ENCODE measurements at regions not wholly inside any gene's neighbourhood (a gene's known extent, or its start where the extent isn't known, plus 50 kb on each side); places are given as distances from the start of the nearest gene placed in this dataset.
"Not testable (repeated sequence)": the region's sequence is repeated elsewhere in the genome, so short reads cannot be mapped to it uniquely, and the experiment has no call there.

DNA sequence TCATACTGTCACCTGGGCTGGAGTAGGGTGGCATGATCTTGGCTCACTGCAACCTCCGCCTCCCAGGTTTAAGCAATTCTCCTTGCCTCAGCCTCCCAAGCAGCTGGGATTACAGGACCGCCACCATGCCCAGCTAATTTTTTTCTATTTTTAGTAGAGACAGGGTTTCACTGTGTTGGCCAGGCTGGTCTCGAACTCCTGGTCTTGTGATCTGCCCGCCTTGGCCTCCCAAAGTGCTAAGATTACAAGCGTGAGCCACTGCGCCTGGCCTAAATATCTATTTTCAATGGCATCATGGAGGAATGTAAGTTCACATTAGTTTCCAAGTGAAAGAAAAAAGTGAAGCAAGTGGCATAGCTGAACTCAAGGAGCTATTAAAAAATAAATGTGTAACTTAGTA lies 74.8 kb upstream of the EDEM3 start:
- TF ChIP-seq, protein P1, sequence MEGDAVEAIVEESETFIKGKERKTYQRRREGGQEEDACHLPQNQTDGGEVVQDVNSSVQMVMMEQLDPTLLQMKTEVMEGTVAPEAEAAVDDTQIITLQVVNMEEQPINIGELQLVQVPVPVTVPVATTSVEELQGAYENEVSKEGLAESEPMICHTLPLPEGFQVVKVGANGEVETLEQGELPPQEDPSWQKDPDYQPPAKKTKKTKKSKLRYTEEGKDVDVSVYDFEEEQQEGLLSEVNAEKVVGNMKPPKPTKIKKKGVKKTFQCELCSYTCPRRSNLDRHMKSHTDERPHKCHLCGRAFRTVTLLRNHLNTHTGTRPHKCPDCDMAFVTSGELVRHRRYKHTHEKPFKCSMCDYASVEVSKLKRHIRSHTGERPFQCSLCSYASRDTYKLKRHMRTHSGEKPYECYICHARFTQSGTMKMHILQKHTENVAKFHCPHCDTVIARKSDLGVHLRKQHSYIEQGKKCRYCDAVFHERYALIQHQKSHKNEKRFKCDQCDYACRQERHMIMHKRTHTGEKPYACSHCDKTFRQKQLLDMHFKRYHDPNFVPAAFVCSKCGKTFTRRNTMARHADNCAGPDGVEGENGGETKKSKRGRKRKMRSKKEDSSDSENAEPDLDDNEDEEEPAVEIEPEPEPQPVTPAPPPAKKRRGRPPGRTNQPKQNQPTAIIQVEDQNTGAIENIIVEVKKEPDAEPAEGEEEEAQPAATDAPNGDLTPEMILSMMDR (conservative IDR thresholded peaks at IDR 0.05), result not testable (repeated sequence)
- TF ChIP-seq EZH2 (IDR thresholded peaks at IDR 0.05; ENCODE audit: low read depth), result not testable (repeated sequence)

Measured in PC-9 (cell line).